Activated CD4-positive, alpha-beta T cell treated with anti-CD3 and anti-CD28 coated beads, Interleukin-2, amount 50 U/mL, for 16 hours (primary cell): ENCODE measurements at regions not wholly inside any gene's neighbourhood (a gene's known extent, or its start where the extent isn't known, plus 50 kb on each side); places are given as distances from the start of the nearest gene placed in this dataset.
A peak's percentile ranks its signal among the peaks of the same experiment; 100 is the strongest.

Source experiments
- DNase-seq: peaks from one replicate; pipeline ENCODE4 v3.0.0-alpha.2; 2020

GRCh38 chr12:30874455-30875321 is 51.9 kb upstream of the TSPAN11 start:
- no peak for DNase-seq

- no peak for DNase-seq
Measured at GRCh38 chr12:30870491-30871265, 55.9 kb upstream of the TSPAN11 start.

GRCh38 chr12:30867415-30867814 is 59.1 kb upstream of the TSPAN11 start:
- no peak for DNase-seq

- DNase-seq, result no peak
Measured at GRCh38 chr12:30866256-30866655, 60.3 kb upstream of the TSPAN11 start.

- DNase-seq, result no peak
Measured at GRCh38 chr12:30863839-30864238, 62.7 kb upstream of the TSPAN11 start.

GRCh38 chr12:30862486-30862885 is 64.1 kb upstream of the TSPAN11 start:
- DNase-seq, result no peak

GRCh38 chr12:30859226-30859625 is 67.3 kb upstream of the TSPAN11 start:
- no peak for DNase-seq

GRCh38 chr12:30858471-30858870 is 68.1 kb upstream of the TSPAN11 start:
- DNase-seq, result no peak

- no peak for DNase-seq
Measured at GRCh38 chr12:30853561-30854133, 72.9 kb upstream of the TSPAN11 start.

- DNase-seq, result no peak
Measured at GRCh38 chr12:30850684-30851083, 75.9 kb upstream of the TSPAN11 start.

GRCh38 chr12:30847259-30847658 is 79.3 kb upstream of the TSPAN11 start:
- DNase-seq, result peak; percentile 78

GRCh38 chr12:30846776-30847175 is 79.8 kb upstream of the TSPAN11 start:
- DNase-seq, result no peak

GRCh38 chr12:30845676-30846075 is 80.9 kb upstream of the TSPAN11 start:
- DNase-seq, result no peak

- DNase-seq, result no peak
Measured at GRCh38 chr12:30843211-30843610, 83.3 kb upstream of the TSPAN11 start.

GRCh38 chr12:30840715-30841114 is 85.8 kb upstream of the TSPAN11 start:
- no peak for DNase-seq

GRCh38 chr12:30839643-30840220 is 85.0 kb upstream of the CAPRIN2 start:
- no peak for DNase-seq

- DNase-seq, result no peak
Measured at GRCh38 chr12:30837595-30837994, 82.8 kb upstream of the CAPRIN2 start.

GRCh38 chr12:30836656-30837445 is 82.1 kb upstream of the CAPRIN2 start:
- no peak for DNase-seq

GRCh38 chr12:30835216-30835615 is 80.5 kb upstream of the CAPRIN2 start:
- no peak for DNase-seq

- DNase-seq, result no peak
Measured at GRCh38 chr12:30830751-30831150, 76.0 kb upstream of the CAPRIN2 start.

GRCh38 chr12:30829876-30830275 is 75.1 kb upstream of the CAPRIN2 start:
- no peak for DNase-seq

- DNase-seq, result no peak
Measured at GRCh38 chr12:30828686-30829085, 73.9 kb upstream of the CAPRIN2 start.
